Fibroblast of upper back skin (primary cell): ENCODE measurements at regions not wholly inside any gene's neighbourhood (a gene's known extent, or its start where the extent isn't known, plus 50 kb on each side); places are given as distances from the start of the nearest gene placed in this dataset.
"Not testable (repeated sequence)": the region's sequence is repeated elsewhere in the genome, so short reads cannot be mapped to it uniquely, and the experiment has no call there.

Source experiments
- DNase-seq: peaks from one replicate; pipeline ENCODE4 v3.0.0-alpha.2; 2013

- DNase-seq, result no peak
These were observed 2102.1 kb upstream of the RAG2 start for GRCh38 chr11:38700111-38700510.

DNA sequence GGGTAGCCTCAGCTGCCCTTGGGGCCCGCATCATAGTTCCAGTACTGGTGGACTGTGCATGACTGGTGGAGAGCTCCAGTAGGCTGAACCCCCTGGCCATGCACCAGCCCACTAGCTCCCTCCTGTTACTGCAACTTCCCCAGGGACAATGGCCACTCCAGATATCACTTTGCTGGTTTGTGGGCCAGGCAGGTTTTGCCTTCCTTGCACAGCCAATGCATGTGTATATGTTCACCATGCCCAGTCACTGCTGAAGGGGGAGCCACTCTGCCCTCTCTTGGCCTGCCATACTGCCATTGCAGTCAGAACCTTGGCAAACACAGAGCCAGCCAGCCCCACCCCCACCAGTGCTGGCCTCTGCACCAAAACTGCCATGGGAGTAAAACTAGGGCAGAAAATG lies 2095.3 kb upstream of the RAG2 start:
- no peak for DNase-seq

- DNase-seq, result not testable (repeated sequence)
These were observed 2092.2 kb upstream of the RAG2 start for GRCh38 chr11:38690211-38690610.

DNA sequence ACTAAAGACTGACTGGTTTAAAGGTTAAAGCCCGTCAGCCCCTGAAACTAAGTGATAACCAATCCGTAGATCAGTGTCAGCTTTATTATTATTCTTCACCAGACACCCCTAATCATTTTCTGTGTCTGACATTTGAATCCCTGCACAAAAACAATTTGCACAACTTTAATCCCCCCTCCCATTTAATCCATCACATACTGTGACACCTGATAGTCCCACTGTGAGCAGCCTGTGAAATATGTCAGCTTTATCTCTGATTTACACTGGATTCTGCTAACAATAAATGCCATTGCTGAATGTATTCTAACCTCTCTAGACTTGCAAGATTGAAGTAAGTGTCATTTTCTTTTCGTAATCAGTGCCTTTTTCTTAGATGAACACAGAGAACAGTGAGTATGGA lies 2089.0 kb upstream of the RAG2 start:
- DNase-seq, result no peak

- DNase-seq, result no peak
These were observed 2085.4 kb upstream of the RAG2 start for GRCh38 chr11:38683484-38683883.

- no peak for DNase-seq
These were observed 2082.7 kb upstream of the RAG2 start for GRCh38 chr11:38680746-38681145.

DNA sequence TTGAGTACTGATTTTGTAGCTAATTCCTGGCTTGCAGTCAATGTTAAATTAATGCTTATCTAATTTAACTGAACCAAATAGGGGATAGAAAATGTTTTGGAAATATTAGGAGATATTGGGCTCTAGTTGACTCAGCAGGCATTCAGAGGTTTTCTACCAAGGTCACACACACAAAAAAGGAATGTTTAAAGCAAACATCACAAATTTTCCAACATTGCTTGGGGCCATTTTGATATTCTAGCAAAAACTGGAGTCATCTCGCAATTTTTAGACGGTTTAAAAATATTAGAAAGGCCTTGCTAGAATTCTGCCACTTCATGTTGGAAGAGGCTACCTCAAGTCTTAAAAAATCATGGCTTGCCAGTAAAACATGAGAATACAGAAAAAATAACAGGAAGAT lies 2082.1 kb upstream of the RAG2 start:
- DNase-seq, result no peak

- DNase-seq, result no peak
These were observed 2074.4 kb upstream of the RAG2 start for GRCh38 chr11:38672445-38672844.

- no peak for DNase-seq
These were observed 2069.3 kb upstream of the RAG2 start for GRCh38 chr11:38667359-38667758.

- DNase-seq, result no peak
These were observed 2050.6 kb upstream of the RAG2 start for GRCh38 chr11:38648604-38649003.

GRCh38 chr11:38646382-38646781 lies 2048.3 kb upstream of the RAG2 start:
- DNase-seq, result no peak

DNA sequence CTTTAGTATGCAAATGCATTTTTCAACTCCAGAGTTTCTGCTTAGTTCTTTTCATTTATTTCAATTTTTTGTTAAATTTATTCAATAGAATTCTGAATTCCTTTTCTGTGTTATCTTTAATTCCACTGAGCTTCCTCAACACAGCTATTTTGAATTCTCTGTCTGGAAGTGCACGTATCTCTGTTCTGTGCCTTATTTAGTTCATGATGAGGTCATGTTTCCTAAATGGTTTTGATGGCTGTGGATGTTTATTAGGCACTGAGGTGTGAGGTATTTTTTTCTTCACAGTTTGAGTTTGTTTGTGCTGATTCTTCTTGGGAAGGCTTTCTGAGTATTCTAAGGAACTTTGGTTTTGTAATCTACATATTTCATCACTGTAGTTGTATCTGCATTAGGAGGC lies 2042.8 kb upstream of the RAG2 start:
- DNase-seq, result no peak

DNA sequence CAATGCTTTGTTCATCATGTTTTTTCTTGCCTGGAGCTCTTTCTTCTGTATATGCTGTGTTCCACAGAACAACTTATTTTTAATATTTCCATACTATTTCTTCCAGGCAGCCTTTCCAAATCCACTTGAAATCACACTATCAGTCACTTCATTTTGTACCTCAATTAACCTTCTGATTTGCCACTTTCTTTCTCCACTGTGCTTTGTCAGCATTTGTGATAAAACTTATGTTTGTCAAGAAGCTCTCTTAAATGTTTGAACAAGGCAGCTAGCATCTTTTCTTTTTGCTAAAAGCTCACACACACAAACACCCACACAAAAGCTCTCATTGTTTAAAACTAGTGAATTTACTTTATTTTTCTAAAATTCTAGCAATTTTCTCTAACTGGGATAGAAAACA lies 2014.7 kb upstream of the RAG2 start:
- DNase-seq, result no peak

GRCh38 chr11:38601371-38601770 lies 2003.3 kb upstream of the RAG2 start:
- not testable (repeated sequence) for DNase-seq

DNA sequence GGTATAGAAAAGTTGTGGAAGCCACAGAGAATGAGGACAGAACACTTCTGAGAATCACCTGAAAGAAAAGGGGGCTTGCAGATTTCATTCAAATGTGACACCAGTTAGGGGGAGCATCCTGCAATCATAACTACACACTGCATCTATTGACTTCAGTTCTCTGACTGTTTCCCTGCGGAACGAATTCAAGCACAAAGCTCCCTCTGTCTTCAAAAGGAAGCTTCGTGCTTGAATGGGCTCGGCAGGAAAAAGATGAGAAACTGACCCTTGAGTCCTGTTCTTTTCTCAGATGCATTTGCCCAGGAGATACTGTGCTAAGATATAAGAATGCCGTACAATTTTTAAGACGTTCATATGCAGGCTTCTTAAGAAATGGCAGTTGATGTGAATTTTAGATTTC lies 2000.4 kb upstream of the RAG2 start:
- DNase-seq, result no peak

DNA sequence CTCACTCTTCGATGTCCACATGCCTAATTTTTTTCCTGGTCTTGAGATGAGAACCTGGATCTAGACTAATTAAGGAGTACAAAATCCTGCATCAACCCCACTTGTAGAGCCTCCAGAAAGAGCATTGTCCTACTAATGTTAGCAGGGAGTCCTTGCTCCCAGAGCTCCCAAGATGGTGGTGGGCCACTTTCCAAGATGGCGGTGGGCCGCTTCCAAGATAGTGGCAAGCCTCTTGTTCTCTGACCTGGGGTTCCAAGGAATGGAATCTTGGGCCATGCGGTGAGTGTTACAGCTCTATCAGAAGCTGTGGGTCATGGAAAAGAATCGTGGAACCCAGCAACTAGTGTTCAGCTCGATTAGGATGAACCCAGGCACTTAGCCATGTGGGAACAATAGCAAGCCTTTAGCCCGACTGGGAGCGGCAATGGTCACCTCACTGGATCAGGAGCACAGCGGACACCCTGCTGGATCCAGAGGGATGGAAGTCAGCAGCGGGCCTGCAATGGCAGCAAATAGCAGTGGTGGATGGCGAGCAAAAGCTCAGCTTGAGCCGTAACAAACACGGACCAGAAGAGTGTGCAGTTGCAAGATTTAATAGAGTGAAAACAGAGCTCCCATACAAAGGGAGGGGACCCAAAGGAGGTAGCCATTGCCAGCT lies 1997.5 kb upstream of the RAG2 start:
- DNase-seq, result not testable (repeated sequence)

DNA sequence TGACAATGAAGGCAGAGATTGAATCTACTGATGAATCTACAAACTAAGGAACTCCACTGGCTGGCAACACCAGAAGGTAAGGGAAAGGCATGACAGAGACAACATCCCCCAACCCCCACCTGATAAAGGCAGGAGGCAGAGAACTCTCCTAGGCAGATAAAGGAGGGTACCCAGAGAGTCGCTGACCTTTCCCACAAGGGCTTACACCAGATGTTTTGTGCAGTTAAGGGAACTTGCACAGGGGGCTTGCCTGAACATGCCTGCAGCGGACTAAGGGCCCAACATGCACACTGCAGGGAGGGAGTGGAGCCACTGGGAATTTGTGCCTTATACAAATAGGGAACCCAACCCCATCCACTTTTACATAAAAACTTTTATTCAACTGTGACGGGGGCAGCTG lies 1996.9 kb upstream of the RAG2 start:
- DNase-seq, result no peak

DNA sequence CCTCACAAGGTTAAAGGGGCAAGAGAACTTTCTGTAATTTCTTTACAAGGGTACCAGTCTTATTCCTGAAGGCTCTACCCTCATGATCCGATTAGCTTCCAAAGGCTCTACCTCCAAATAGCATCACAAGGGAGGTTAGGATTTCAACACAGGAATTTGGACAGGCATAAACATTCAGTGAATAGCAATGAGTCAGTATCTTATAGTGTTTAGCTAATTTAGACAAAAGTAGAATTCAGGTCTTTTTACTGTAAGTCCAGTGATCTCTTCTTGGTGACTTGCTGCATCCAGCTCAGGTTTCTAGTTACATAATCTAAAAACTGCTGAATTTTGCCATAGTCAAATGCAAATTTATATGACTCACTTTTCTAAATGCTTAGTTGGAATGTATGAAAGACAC lies 1995.6 kb upstream of the RAG2 start:
- DNase-seq, result peak; percentile 59

DNA sequence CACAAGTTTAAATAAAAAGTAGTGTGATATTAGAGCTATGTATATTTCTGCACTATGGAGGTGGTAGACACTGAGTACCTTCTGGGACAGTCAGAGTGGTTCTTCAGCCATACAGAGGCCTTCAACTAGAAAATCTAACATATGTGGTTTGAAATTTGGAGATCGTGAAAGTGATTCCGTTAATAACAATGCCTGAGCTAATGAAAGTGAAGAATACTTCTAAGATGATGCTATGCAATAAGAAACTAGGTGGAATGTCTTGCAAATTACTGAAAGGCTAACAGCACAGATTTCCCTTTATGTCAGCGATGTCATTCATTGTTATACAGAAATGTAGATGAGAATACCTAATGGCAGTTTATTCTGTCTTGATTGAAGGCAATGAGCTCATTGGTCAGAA lies 1984.7 kb upstream of the RAG2 start:
- peak; percentile 20 for DNase-seq

GRCh38 chr11:38582151-38582550 lies 1984.1 kb upstream of the RAG2 start:
- DNase-seq, result peak; percentile 71

DNA sequence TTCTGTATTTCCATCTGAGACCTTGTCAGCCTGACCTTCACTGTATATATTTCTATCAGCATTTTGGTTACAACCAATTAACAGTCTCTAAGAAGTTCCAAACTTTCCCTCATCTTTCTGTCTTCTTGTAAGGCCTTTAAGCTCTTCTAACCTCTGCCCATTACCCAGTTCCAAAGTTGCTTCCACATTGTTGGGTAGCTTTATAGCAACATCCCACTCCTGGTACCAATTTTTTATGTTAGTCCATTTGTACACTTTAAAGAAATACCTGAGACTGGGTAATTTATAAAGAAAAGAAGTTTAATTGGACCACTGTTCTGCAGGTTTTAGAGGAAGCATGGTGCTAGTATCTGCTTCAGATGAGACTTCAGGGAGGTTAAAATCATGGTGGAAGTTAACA lies 1979.7 kb upstream of the RAG2 start:
- no peak for DNase-seq

- DNase-seq, result no peak
These were observed 1964.5 kb upstream of the RAG2 start for GRCh38 chr11:38562562-38562961.

GRCh38 chr11:38553148-38553547 lies 1955.1 kb upstream of the RAG2 start:
- DNase-seq, result peak; percentile 54

DNA sequence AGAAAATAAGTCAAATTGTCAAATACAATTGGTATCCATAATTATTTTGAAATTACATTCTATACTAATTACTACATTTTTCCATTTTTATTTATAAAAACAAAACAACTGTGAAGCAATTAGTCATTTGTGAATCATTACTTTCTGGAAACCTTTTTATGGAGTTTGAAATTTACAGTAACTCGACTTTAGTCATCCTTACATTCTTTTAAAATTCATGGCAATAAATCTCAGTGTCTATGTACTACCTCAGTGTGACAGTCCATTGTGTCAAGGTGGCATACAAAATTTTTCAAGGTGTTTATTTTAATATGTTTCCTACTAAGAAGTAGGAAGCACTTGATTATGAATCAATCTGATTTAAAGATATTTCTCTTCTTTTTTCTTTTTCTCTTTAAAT lies 1949.4 kb upstream of the RAG2 start:
- DNase-seq, result peak; percentile 13

GRCh38 chr11:38543986-38544385 lies 1946.0 kb upstream of the RAG2 start:
- peak; percentile 50 for DNase-seq

DNA sequence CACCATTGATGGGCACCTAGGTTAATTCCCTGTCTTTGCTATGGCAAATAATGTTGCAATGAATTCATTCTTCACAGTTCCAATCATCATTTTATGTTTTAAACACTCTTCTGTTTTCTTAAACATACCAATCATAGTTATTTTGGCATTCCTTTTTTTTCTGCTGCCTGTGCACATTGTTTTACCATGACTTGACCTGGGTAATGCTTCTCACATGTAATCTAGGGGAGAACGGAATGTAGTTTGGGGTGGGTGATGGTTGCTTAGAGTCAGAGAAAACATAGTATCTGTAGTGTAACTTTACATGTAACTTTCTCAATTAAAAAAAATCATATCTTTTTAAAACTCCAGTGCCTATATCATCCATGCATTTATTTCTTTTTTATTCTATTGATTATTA lies 1945.3 kb upstream of the RAG2 start:
- DNase-seq, result peak; percentile 87
